GM18519 (cell line): ENCODE measurements at regions not wholly inside any gene's neighbourhood (a gene's known extent, or its start where the extent isn't known, plus 50 kb on each side); places are given as distances from the start of the nearest gene placed in this dataset.

Experiments
- ATAC-seq: cut with Tn5 transposase; IDR thresholded peaks from one replicate; pipeline ENCODE4 v1.9.1; 2021; ENCODE audit warnings: mild to moderate bottlenecking, moderate library complexity; ENCODE audit not compliant: unreplicated experiment, low FRiP score

- no peak for ATAC-seq
These were observed 509.5 kb downstream of the RPS24 start for GRCh38 chr10:78543031-78543748.

DNA sequence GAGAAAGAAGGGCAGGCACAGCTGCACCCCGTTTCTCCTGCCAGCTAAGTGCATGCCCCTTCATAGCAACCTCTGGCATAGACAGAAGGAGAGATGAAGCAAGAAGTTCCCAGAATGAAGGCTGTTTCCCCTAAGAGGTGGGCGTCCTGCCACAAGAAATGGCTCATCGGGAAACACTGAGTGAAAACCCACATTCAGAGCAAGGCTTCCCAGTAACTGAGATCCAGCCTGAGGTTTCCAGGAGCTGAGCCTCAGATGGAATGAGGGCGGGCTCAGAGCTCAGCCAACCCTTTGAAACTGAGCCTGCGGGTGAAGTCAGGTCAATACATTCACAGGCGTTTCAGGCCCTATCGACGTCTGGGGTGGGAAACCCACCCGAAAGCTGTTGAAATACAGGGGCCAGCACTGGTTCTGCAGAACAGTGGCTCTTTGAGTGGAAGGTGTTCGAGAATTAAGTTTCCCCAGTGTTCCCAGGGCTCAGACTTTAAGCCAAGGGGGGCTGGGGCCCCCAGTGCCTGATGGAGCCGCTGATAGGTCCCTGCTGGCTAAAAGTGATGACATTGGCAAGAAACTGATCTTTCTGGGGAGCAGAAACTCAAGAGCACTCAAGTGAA lies 510.2 kb downstream of the RPS24 start:
- no peak for ATAC-seq

DNA sequence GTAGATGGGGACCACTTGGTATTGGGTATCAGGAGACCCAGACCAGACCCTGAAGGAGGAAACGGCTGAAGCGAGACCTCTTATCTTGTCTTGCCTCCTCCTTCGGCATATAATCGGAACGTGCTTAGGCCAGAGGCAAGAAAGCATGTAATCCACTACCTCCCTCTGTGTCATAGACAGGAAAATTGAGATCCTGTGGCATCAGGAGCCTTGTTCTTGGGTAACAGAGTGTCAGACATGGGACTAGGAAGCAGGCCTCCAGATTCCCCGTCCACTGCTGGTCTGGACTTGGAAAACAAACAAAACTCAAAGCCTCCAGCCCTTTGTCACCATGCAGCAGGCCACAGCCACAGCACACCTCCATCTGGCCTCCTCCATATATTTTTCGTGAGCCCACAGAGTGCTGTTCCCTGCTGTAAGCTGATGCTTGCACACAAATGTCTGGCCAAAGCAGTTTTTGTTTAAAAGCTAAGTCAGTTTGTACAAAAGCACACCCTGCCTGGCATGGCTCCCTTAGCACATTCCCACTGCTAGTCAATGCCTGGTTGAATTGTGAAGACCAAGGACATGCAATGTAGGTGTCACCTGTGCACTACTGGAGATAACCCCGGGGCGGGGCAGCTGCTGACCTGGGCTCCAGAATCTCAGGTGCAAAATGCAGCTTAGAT lies 510.9 kb downstream of the RPS24 start:
- ATAC-seq = no peak

GRCh38 chr10:78545756-78546155 lies 512.1 kb downstream of the RPS24 start:
- no peak for ATAC-seq

DNA sequence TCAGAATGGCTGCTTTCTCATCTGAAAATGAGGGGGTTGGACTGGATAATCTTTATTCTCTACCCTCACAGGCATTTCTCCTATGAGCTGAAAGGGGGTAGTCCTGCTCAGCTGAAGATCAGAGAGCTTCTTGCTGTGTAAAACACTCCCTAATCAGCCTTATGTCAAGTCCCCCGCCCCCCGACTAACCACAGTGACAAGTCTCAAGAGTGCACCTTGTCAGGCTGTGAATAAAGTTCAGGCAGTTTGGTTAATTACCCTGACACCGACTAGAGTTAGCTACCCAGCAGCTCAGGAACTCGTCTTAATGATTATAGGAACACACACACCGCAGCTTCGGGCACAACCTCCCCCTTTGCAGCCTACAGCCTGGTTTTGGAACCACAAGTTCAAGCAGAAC lies 513.7 kb downstream of the RPS24 start:
- ATAC-seq = no peak

GRCh38 chr10:78547905-78548304 lies 514.2 kb downstream of the RPS24 start:
- ATAC-seq = no peak

DNA sequence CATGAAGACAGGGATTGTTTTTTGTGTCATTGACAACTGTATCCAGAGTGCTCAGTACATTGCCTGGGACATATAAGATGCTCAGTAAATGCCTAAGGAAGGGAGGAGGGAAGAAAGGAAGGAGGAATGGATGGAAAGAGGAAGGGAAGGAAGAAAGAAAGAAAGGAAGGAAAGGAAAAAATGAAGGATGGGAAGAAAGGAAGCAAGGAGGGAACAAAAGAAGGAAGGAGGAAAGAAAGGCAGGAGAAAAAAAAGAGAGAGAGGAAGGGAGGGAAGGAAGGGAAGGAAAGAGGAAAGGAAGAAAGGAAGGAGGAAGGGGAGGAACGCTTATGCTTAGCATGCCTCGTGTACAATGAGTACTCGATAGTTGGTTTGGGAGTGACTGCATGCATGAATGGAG lies 514.7 kb downstream of the RPS24 start:
- no peak for ATAC-seq

GRCh38 chr10:78549140-78549935 lies 515.7 kb downstream of the RPS24 start:
- no peak for ATAC-seq

GRCh38 chr10:78550090-78550489 lies 516.4 kb downstream of the RPS24 start:
- ATAC-seq = no peak

GRCh38 chr10:78550716-78551115 lies 517.1 kb downstream of the RPS24 start:
- ATAC-seq = no peak

DNA sequence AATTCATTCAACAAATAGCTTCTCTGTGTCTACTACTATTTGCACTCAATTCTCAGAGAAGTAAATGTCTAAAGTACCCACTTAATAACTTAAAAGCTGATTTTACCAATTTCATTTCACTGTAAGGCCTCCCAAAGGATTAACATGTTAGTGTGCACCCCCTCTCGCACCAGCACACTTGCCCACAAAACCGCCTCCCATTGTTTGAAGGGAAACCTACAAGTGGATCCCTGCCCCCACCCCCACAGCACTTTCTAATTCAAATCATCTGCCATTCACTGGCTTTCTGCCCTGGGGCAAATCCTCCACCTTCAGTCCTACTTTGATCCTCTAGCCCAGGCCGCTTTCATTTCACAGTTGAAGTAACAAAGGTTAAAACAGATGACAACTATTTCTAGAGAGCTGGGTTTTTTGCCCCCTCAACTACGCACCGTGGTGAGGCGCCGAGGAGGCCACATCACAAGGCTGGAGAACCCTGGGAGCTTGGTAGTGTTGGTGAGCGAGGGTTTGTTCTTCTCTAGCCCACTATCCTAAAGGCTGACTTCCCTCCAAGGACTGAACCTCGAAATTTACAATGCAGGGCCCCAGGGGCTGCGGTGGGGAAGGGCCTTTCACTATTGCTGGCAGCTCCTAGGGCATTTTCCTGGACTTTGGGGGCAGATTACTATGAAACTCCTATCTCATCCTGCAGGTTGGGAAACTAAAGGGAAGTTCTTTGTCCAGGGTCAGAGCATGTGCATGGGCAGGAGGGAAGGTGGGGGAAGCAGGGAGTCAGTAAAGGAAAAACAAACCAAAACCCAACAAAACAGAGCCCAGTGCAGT lies 517.4 kb upstream of the ZMIZ1 start:
- no peak for ATAC-seq

DNA sequence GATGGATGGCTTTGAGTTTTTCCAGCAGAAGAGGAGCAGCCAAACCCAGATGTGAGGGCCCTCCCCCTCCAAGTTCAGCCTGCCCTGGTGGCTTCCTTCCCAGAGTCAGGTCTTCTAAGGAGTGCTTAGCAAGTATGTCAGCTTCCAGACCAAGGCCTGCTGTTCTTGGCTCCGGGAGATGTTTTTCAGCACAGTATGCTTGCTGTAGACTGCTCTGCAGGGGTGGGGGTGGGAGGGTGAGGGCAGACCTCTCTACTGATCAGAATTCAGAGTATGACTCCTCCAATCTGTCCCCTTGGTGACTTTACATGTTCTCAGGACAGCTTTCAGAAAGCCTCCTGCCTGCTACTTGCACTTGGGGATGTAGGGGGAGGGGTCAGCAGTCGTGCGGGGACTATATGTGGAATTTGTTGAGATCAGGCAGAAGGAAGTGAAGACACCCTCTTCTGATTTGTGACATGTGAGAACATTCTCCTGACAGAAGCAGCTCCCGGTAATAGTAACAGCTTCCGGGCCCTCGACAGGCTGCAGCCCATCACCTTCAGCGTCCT lies 516.4 kb upstream of the ZMIZ1 start:
- ATAC-seq = no peak

DNA sequence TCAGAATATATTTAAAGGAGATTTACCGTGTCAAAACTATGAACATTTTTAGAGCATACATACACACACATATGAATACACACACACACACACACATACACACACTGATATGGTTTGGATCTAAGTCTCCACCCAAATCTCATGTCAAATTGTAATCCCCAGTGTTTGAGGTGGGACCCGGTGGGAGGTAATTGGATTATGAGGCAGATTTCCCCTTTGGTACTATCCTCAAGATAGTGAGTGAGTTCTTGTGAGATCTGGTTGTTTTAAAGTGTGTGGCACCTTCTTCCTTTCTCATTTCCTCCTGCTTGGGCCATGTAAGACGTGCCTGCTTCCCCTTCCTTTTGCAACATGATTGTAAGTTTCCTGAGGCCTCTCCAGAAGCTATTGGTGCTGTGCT lies 515.0 kb upstream of the ZMIZ1 start:
- ATAC-seq = no peak

DNA sequence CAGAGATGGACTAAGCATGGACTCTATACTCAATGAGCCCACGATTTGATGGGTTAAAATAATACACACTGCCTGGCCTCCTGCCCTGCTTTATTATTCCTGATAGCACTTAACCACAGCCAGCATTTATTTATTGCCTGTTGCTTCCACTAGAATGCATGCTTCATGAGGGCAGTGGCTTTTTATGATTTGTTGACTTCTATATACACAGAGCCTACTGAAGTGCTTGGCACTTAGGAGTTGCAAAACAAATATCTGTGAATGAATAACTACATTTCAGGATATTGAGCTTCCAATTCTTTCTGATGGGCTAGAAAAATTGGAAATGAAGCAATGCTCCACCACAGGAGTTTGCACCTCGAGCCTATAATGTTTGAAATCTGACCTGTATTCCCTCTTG lies 513.6 kb upstream of the ZMIZ1 start:
- no peak for ATAC-seq

GRCh38 chr10:78556705-78557432 lies 511.9 kb upstream of the ZMIZ1 start:
- no peak for ATAC-seq

- no peak for ATAC-seq
These were observed 511.3 kb upstream of the ZMIZ1 start for GRCh38 chr10:78557433-78557925.

GRCh38 chr10:78559661-78560340 lies 509.0 kb upstream of the ZMIZ1 start:
- ATAC-seq = no peak

DNA sequence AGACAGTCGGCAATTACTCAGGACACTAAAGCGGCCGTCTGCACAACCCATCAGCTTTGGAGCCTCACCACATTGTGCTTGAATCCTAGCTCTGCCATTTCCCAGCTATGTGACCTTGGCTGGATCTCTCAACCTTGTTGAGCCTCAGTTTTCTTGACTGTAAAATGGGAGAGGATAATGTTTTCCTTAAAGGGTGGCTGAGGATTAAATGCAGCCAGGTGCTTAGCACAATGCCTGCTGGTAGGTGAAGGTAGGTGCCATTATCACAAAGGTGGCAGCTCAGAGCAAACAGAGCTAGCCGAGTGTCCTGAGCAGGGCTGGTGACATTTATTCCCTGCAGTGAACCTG lies 508.5 kb upstream of the ZMIZ1 start:
- no peak for ATAC-seq

DNA sequence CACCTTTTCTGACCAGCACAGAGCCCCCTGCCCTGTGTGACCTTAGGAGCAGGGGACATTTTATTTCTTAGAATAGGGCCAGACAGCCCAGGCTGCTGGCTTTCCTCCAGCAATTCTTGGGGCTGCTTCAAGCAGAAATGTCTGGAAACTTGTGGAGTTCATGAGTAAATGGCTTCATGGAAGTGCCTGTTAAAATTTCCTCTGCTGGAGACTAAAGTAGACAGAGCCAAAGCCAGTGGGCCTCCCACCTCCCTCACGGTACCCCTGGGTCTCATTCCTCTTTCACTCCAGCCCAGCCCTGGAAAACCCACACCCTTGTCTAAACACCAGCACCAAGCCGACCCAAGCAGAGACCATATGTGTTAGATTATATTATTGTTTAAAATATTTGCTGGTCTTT lies 505.5 kb upstream of the ZMIZ1 start:
- ATAC-seq = no peak
